Testis (tissue), 2 donors: ENCODE measurements at regions not wholly inside any gene's neighbourhood (a gene's known extent, or its start where the extent isn't known, plus 50 kb on each side); places are given as distances from the start of the nearest gene placed in this dataset.
"Not testable (repeated sequence)": the region's sequence is repeated elsewhere in the genome, so short reads cannot be mapped to it uniquely, and the experiment has no call there.

ENCODE experiments used
- DNase-seq: peaks from one replicate; pipeline ENCODE4 v3.0.0-alpha.2; 2019
- H3K27ac ChIP-seq, 2 donors: fragments of 200-600 bp; sonication (generic); one replicate each; pipeline ENCODE4 v1.5.1; 2019
- H3K27me3 ChIP-seq: fragments of 200-600 bp; sonication (generic); one replicate; pipeline ENCODE4 v1.5.1; 2019
- H3K36me3 ChIP-seq: fragments of 200-600 bp; sonication (generic); one replicate; pipeline ENCODE4 v1.5.1; 2017; ENCODE audit warnings: low read depth; ENCODE audit errors: missing control alignments
- H3K4me1 ChIP-seq: fragments of 200-600 bp; sonication (generic); one replicate; pipeline ENCODE4 v1.5.1; 2019
- H3K4me3 ChIP-seq, 2 donors: fragments of 200-600 bp; sonication (generic); one replicate each; pipeline ENCODE4 v1.5.1; 2017 to 2019
- H3K9me3 ChIP-seq: fragments of 200-600 bp; sonication (generic); one replicate; pipeline ENCODE4 v1.5.1; 2017
- POLR2A ChIP-seq: fragments of 450-650 bp; IDR thresholded peaks from one replicate; pipeline ENCODE4 v1.6.1; 2017; ENCODE audit warnings: antibody characterized with exemption, mild to moderate bottlenecking, moderate library complexity
- WGBS, 2 donors: methylation state at CpG; one replicate each; pipeline ENCODE4 v1.1.5; 2018; 5-methylcytosine and 5-hydroxymethylcytosine counted together
- intact Hi-C: fragments of 100-400 bp; cut with DNase I; formaldehyde crosslinking; loops from one replicate; pipeline ENCODE4 v1.15.1; 2023; ENCODE audit warnings: low total_unique reads
- TF ChIP-seq, protein P1 (sequence below), 3 experiments: fragments of 450-650 bp in 2 of 3; fragments of 200-600 bp in 1 of 3; sonication (generic) in 1 of 3; IDR thresholded peaks; one replicate each; pipeline ENCODE4 v1.5.1; 2016 to 2019; ENCODE audit warnings: antibody characterized with exemption in 3 of 3, mild to moderate bottlenecking in 2 of 3, moderate library complexity in 1 of 3

DNA sequence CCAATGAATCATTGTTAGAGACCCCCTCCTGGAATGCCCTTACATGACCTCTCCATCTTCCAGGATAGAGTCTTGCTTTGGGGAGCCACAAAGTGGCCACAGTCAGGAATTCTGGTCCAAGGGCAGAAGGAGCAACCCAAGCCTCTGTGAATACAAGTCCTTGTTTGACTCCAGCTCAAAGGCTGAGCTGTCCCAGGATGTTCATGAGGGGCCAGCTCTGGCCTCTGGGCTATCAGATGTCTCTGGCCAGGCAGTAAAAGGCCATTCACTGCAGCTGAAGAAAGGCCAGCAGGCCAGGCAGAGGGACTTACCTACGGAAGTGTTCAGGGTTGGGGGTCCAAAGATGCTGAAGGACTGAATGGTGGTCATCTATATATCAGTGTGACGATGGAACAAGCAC, 98.3 kb upstream of the IPO9 start:
- no peaks in the 10 kb centered on the region for H3K9me3 ChIP-seq
- TF ChIP-seq, protein P1, sequence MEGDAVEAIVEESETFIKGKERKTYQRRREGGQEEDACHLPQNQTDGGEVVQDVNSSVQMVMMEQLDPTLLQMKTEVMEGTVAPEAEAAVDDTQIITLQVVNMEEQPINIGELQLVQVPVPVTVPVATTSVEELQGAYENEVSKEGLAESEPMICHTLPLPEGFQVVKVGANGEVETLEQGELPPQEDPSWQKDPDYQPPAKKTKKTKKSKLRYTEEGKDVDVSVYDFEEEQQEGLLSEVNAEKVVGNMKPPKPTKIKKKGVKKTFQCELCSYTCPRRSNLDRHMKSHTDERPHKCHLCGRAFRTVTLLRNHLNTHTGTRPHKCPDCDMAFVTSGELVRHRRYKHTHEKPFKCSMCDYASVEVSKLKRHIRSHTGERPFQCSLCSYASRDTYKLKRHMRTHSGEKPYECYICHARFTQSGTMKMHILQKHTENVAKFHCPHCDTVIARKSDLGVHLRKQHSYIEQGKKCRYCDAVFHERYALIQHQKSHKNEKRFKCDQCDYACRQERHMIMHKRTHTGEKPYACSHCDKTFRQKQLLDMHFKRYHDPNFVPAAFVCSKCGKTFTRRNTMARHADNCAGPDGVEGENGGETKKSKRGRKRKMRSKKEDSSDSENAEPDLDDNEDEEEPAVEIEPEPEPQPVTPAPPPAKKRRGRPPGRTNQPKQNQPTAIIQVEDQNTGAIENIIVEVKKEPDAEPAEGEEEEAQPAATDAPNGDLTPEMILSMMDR (IDR thresholded peaks at IDR 0.05) = no peak
- TF ChIP-seq POLR2A = no peak
- H3K36me3 ChIP-seq = no peaks in the 10 kb centered on the region
- intact Hi-C loops = no loop called here
- no peak overlapping the region for H3K4me3 ChIP-seq
- peaks cover 5% of the 10 kb centered on the region for H3K4me1 ChIP-seq
- H3K27me3 ChIP-seq = no peaks in the 10 kb centered on the region
- no peak overlapping the region for H3K27ac ChIP-seq
- 69 to 78% methylated on average over 2 of the region's 2 CpGs for WGBS, 2 donors
- no peak for DNase-seq

DNA sequence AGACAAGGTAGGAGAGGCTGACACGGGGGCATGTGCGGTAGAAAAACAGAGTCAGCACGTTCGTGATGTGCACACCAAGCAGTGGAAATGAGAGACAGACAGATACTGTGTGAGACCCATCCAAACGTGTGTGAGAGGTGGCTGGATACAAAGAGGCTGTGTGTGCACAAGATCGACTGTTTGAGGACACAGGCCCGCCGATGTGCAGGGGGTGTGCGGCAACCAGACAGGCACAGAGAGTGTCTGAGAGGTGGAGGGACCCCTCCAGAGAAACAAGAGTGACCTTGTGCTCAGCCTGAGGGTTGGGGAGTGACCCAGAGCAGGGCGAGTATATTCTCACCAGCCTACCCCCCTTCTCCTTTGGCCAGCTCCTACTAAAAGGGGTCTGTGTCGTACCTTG, 97.8 kb upstream of the IPO9 start:
- Histone ChIP-seq H3K4me1 (peaks cover 5% of the 10 kb centered on the region), H3K27ac (no peak overlapping the region), H3K4me3 (no peak overlapping the region), H3K9me3 (no peaks in the 10 kb centered on the region), H3K27me3 (no peaks in the 10 kb centered on the region), H3K36me3 (no peaks in the 10 kb centered on the region)
- WGBS, 2 donors = 65 to 79% methylated on average over 11 of the region's 11 CpGs
- peak; percentile 12 for DNase-seq
- intact Hi-C loops = no loop called here
- TF ChIP-seq, protein P1 (IDR thresholded peaks at IDR 0.05) = no peak
- TF ChIP-seq POLR2A = no peak

DNA sequence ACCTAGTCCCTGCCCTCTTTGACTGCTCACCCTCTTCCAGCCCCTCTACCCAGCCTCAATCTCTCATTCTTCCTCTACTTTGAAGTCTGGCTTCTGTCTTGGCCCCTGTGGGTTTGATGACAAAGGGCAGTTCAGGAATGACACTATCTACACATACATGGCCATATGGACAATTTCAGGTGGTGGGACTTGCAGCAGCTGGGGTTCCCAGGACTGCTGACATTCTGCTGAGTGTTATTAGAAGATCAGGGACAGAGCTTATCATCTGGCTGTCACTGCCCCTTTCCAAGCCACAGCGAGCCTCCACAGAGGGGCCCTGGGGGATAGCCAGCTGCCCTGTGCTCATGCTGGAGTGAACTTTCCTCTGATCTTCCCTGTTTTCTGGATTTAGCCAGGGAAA, 97.4 kb upstream of the IPO9 start:
- 47 to 56% methylated on average over 1 of the region's 1 CpG for WGBS, 2 donors
- Histone ChIP-seq H3K36me3 (no peaks in the 10 kb centered on the region), H3K9me3 (no peaks in the 10 kb centered on the region), H3K27ac (no peak overlapping the region), H3K4me3 (no peak overlapping the region), H3K27me3 (no peaks in the 10 kb centered on the region), H3K4me1 (peaks cover 5% of the 10 kb centered on the region)
- TF ChIP-seq, protein P1 (IDR thresholded peaks at IDR 0.05) = no peak
- no peak for TF ChIP-seq POLR2A
- peak; percentile 7 for DNase-seq
- intact Hi-C loops = no loop called here

DNA sequence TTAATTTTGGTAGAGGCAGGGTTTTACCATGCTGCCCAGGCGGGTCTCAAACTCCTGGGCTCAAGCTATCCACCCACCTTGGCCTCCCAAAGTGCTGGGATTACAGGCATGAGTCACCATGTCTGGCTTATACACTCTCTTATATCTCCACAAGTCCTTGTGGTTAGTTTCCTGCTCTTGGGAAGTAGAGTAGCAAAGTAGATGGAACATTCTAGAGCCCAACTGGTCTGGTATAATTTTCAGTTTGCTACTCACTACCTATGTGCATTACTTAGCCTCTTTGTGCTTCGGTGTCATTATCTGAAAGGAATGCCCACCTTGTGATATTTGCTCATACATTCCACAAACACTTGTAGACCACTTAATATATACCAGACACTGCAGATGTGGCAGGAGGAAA, 96.6 kb upstream of the IPO9 start:
- TF ChIP-seq POLR2A = no peak
- TF ChIP-seq, protein P1 (IDR thresholded peaks at IDR 0.05) = no peak
- H3K36me3 ChIP-seq = no peaks in the 10 kb centered on the region
- intact Hi-C loops = no loop called here
- no peak for DNase-seq
- H3K9me3 ChIP-seq = no peaks in the 10 kb centered on the region
- WGBS, 2 donors = 86 to 94% methylated on average over 2 of the region's 2 CpGs
- H3K27me3 ChIP-seq = no peaks in the 10 kb centered on the region
- H3K4me3 ChIP-seq = no peak overlapping the region
- H3K4me1 ChIP-seq = peaks cover 6% of the 10 kb centered on the region
- H3K27ac ChIP-seq = no peak overlapping the region

DNA sequence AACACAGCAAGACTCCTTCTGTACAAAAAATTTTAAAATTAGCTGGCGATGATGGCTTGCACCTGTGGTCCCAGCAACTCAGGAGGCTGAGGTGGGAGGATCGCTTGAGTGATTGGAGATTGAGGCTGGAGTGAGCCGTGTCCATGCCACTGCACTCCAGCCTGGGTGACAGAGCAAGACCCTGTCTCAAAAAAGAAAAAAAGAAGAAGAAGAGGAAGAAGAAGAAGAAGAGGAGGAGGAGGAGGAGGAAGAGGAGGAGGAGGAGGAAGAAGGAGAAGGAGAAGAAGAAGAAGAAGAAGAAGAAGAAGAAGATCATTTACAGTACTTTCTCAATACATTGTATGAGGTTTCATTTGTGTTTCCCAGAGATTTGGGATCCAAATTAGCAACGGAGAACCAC, 94.7 kb upstream of the IPO9 start:
- H3K27me3 ChIP-seq, H3K4me1 ChIP-seq, H3K27ac ChIP-seq, DNase-seq, H3K36me3 ChIP-seq, intact Hi-C loops, H3K9me3 ChIP-seq, H3K4me3 ChIP-seq: not testable (repeated sequence)
- 84 to 90% methylated on average over 4 of the region's 4 CpGs for WGBS, 2 donors
